ENCODE measurements at regions not wholly inside any gene's neighbourhood (a gene's known extent, or its start where the extent isn't known, plus 50 kb on each side); places are given as distances from the start of the nearest gene placed in this dataset.

DNA sequence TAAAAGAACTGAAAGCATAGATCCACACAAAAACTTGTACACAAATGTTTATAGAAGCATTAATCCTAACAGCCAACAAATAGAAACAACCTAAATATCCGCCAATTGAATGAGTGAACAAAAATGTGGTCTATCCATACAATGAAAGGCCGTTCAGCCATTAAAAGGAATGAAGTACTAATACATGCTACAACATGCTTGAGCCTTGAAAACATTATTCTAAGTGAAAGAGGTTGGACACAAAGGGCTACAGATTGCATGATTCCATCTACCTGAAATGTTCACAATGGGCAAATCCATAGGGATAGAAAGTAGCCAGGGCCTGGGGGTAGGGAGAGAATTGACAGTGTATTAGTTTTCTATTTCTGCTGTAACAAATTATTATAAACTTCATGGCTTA, 169.2 kb downstream of the SPCS3 start:
- TF ChIP-seq POLR2A (IDR thresholded peaks at IDR 0.05), result no peak
- TF ChIP-seq, protein P1, sequence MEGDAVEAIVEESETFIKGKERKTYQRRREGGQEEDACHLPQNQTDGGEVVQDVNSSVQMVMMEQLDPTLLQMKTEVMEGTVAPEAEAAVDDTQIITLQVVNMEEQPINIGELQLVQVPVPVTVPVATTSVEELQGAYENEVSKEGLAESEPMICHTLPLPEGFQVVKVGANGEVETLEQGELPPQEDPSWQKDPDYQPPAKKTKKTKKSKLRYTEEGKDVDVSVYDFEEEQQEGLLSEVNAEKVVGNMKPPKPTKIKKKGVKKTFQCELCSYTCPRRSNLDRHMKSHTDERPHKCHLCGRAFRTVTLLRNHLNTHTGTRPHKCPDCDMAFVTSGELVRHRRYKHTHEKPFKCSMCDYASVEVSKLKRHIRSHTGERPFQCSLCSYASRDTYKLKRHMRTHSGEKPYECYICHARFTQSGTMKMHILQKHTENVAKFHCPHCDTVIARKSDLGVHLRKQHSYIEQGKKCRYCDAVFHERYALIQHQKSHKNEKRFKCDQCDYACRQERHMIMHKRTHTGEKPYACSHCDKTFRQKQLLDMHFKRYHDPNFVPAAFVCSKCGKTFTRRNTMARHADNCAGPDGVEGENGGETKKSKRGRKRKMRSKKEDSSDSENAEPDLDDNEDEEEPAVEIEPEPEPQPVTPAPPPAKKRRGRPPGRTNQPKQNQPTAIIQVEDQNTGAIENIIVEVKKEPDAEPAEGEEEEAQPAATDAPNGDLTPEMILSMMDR (IDR thresholded peaks at IDR 0.05), result no peak

Data from vagina (tissue), 2 donors.